ENCODE measurements at regions not wholly inside any gene's neighbourhood (a gene's known extent, or its start where the extent isn't known, plus 50 kb on each side); places are given as distances from the start of the nearest gene placed in this dataset.

DNA sequence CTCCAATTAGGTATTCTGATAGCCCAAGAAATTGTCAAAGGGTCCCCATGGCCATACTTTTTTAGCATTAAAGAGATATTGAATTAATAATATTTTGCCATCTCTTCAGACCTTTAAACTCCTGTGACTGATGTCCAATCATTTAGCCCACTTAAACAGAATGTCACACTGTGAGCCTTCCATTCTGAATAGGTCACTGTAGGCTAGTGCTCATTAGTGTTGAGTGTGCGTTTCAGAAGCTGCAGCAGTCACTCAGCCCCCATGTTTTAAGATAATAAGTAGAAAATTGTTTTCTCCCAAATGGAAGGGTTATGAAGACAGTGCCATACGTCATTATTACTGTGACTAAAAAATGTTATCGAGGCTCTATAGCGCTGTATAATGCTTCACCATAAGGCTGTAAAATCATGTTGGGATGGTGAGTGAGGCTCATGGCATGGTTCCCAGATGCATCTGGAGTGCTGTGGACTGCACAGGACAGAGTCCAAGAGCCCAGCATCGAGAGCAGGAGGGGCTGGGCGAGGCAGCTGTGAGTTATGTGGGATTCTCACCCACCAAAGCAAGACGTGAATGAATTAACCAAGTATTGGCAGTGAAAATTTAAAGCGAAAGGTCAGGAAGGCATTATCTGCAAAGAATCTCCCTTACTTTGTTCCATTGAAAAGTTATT is 2112.9 kb upstream of the WWC1 start:
- Histone ChIP-seq H3K79me2 (ENCODE audit: control insufficient read depth, insufficient read depth, low read length) (no peaks in the 10 kb centered on the region), H3K9me1 (replicated peaks; ENCODE audit: control insufficient read depth, extremely low read depth, insufficient read depth, low read length) (no peaks in the 10 kb centered on the region), H3K9me3 (replicated peaks; ENCODE audit: control insufficient read depth, insufficient read depth, low read length) (no peaks in the 10 kb centered on the region), H2AFZ (ENCODE audit: low read depth, low read length) (no peak overlapping the region), H3K4me1 (ENCODE audit: control insufficient read depth, extremely low read depth, insufficient read depth, low read length) (no peaks in the 10 kb centered on the region), H3K27me3 (ENCODE audit: control insufficient read depth in 2 of 2, insufficient read depth in 2 of 2, low read length in 2 of 2) (no peaks in the 10 kb centered on the region), H3K27ac (ENCODE audit: insufficient read depth, low read depth, low read length) (no peak overlapping the region), H3K4me3 (replicated peaks in 1 of 3; ENCODE audit: insufficient read depth in 1 of 3, low read depth in 1 of 3, low read length in 3 of 3) (no peak overlapping the region), H3K36me3 (ENCODE audit: control insufficient read depth in 2 of 2, extremely low read depth in 1 of 2, insufficient read depth in 2 of 2, low read length in 2 of 2) (no peaks in the 10 kb centered on the region), H3K4me2 (ENCODE audit: insufficient read depth, low read length) (no peak overlapping the region), H3K9ac (replicated peaks; ENCODE audit: extremely low read depth, insufficient read depth, low read length) (no peak overlapping the region), H4K20me1 (replicated peaks; ENCODE audit: control insufficient read depth, extremely low read depth, insufficient read depth, low read length) (no peaks in the 10 kb centered on the region)
- ChIA-PET POLR2A (no interaction called here), CTCF (no interaction called here)
- dilution Hi-C loops (cut with MboI; ENCODE audit: extremely low pct_ligation_motif_present, low sequenced_read_pairs) (no loop called here), intact Hi-C loops (cut with micrococcal nuclease) (no loop called here)
- BruUV-seq (replicated peaks) = no TSS peak
- DNase-seq (ENCODE audit: low read depth, low spot score) = no peak
- TF ChIP-seq GATA2 (IDR thresholded peaks at IDR 0.05; ENCODE audit: insufficient read depth, insufficient read length, low read depth, low read length) = no peak
- TF ChIP-seq, protein P1, sequence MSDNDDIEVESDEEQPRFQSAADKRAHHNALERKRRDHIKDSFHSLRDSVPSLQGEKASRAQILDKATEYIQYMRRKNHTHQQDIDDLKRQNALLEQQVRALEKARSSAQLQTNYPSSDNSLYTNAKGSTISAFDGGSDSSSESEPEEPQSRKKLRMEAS (IDR thresholded peaks at IDR 0.05; ENCODE audit: insufficient read depth, insufficient read length) = no peak
- no peak for TF ChIP-seq POLR2AphosphoS5 (IDR thresholded peaks at IDR 0.05; ENCODE audit: insufficient read depth, low read depth, low read length)
- no peak for TF ChIP-seq EZH2 (IDR thresholded peaks at IDR 0.05; ENCODE audit: borderline replicate concordance, low read depth, low read length, severe bottlenecking)
- no peak for TF ChIP-seq JUN (IDR thresholded peaks at IDR 0.05; ENCODE audit: borderline replicate concordance, insufficient read depth, insufficient read length, low read depth)
- TF ChIP-seq POLR2A (IDR thresholded peaks at IDR 0.05; ENCODE audit: low read depth, low read length) = no peak
- no peak for TF ChIP-seq MYC (IDR thresholded peaks at IDR 0.05; ENCODE audit: low read depth, low read length)
- TF ChIP-seq FOS (IDR thresholded peaks at IDR 0.05; ENCODE audit: borderline replicate concordance, insufficient read depth, low read length) = no peak
- TF ChIP-seq, protein P2, sequence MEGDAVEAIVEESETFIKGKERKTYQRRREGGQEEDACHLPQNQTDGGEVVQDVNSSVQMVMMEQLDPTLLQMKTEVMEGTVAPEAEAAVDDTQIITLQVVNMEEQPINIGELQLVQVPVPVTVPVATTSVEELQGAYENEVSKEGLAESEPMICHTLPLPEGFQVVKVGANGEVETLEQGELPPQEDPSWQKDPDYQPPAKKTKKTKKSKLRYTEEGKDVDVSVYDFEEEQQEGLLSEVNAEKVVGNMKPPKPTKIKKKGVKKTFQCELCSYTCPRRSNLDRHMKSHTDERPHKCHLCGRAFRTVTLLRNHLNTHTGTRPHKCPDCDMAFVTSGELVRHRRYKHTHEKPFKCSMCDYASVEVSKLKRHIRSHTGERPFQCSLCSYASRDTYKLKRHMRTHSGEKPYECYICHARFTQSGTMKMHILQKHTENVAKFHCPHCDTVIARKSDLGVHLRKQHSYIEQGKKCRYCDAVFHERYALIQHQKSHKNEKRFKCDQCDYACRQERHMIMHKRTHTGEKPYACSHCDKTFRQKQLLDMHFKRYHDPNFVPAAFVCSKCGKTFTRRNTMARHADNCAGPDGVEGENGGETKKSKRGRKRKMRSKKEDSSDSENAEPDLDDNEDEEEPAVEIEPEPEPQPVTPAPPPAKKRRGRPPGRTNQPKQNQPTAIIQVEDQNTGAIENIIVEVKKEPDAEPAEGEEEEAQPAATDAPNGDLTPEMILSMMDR (IDR thresholded peaks at IDR 0.05; ENCODE audit: extremely low read depth in 1 of 2, insufficient read depth in 1 of 2, low read depth in 1 of 2, low read length in 2 of 2) = no peak
- no peak for FAIRE-seq

Measured in endothelial cell of umbilical vein (primary cell).